Neural cell (in vitro differentiated cells): ENCODE measurements at regions not wholly inside any gene's neighbourhood (a gene's known extent, or its start where the extent isn't known, plus 50 kb on each side); places are given as distances from the start of the nearest gene placed in this dataset.

Experiments used
- H2AFZ ChIP-seq: fragments of 200-600, 300-800 bp; sonication (generic), shearing (Covaris generic); 2 replicates; pipeline ENCODE4 v1.6.0; 2014; ENCODE audit warnings: low read depth, mild to moderate bottlenecking, antibody characterized with exemption, low read length, moderate library complexity
- H3F3A ChIP-seq: fragments of 200-600 bp; shearing (Covaris generic); 2 replicates; pipeline ENCODE4 v1.6.1; 2016; ENCODE audit warnings: mild to moderate bottlenecking, moderate library complexity, mixed read lengths, antibody characterized with exemption, low read length; ENCODE audit not compliant: insufficient read depth, poor library complexity, severe bottlenecking
- H3K27ac ChIP-seq: fragments of 200-600, 300-800 bp; sonication (generic), shearing (Covaris generic); 2 replicates; pipeline ENCODE4 v1.5.1; 2014; ENCODE audit warnings: mild to moderate bottlenecking, low read length, moderate library complexity
- H3K27me3 ChIP-seq: fragments of 300-800, 200-600 bp; sonication (generic), shearing (Covaris generic); 2 replicates; pipeline ENCODE4 v1.6.0; 2014; ENCODE audit warnings: mild to moderate bottlenecking, low read depth, low read length, moderate library complexity; ENCODE audit not compliant: insufficient read depth
- H3K36me3 ChIP-seq: fragments of 300-800, 200-600 bp; sonication (generic), shearing (Covaris generic); 2 replicates; pipeline ENCODE4 v1.5.1; 2014; ENCODE audit warnings: mild to moderate bottlenecking, antibody characterized with exemption, low read length, moderate library complexity; ENCODE audit not compliant: insufficient read depth
- H3K4me2 ChIP-seq: fragments of 300-800, 200-600 bp; sonication (generic), shearing (Covaris generic); 2 replicates; pipeline ENCODE4 v1.6.0; 2014; ENCODE audit warnings: mild to moderate bottlenecking, low read length
- H3K4me3 ChIP-seq: fragments of 300-800, 200-600 bp; sonication (generic), shearing (Covaris generic); 2 replicates; pipeline ENCODE4 v1.5.1; 2014; ENCODE audit warnings: mild to moderate bottlenecking, low read length, moderate library complexity
- H3K79me2 ChIP-seq: fragments of 200-600 bp; shearing (Covaris generic); replicated peaks from 2 replicates; pipeline ENCODE4 v1.6.0; 2014; ENCODE audit warnings: mild to moderate bottlenecking, low read length, moderate library complexity; ENCODE audit not compliant: insufficient read depth
- H3K9ac ChIP-seq: fragments of 300-800, 200-600 bp; sonication (generic), shearing (Covaris generic); 2 replicates; pipeline ENCODE4 v1.6.1; 2016; ENCODE audit warnings: mild to moderate bottlenecking, low read length, mixed read lengths
- H3K9me2 ChIP-seq: fragments of 200-600 bp; shearing (Covaris generic); 2 replicates; pipeline ENCODE4 v1.6.1; 2016; ENCODE audit warnings: mild to moderate bottlenecking, low read length, mixed read lengths; ENCODE audit not compliant: insufficient read depth
- H3K9me3 ChIP-seq: fragments of 200-600, 300-800 bp; sonication (generic), shearing (Covaris generic); 2 replicates; pipeline ENCODE4 v1.6.1; 2016; ENCODE audit warnings: mild to moderate bottlenecking, mixed run types, low read length, moderate library complexity, mixed read lengths
- H4K20me1 ChIP-seq: fragments of 200-600 bp; shearing (Covaris generic); 2 replicates; pipeline ENCODE4 v1.6.1; 2016; ENCODE audit warnings: mild to moderate bottlenecking, mixed run types; ENCODE audit not compliant: insufficient read depth
- CTCF ChIP-seq: fragments of 450-650 bp; IDR thresholded peaks from 2 replicates; pipeline ENCODE4 v1.5.1; 2014; ENCODE audit warnings: antibody characterized with exemption, mild to moderate bottlenecking, moderate library complexity; ENCODE audit not compliant: poor library complexity, severe bottlenecking
- EP300 ChIP-seq: fragments of 450-650 bp; conservative IDR thresholded peaks from 2 replicates; pipeline ENCODE4 v1.6.1; 2014; ENCODE audit warnings: antibody characterized with exemption, mild to moderate bottlenecking, moderate library complexity; ENCODE audit not compliant: poor library complexity, severe bottlenecking
- EZH2 ChIP-seq: fragments of 200-600, 300-800 bp; shearing (Covaris generic), sonication (generic); IDR thresholded peaks from 2 replicates; pipeline ENCODE4 v1.6.1; 2014; ENCODE audit warnings: antibody characterized with exemption, low read length, borderline replicate concordance, mild to moderate bottlenecking; ENCODE audit not compliant: insufficient read depth, poor library complexity, severe bottlenecking
- MXI1 ChIP-seq: fragments of 450-650 bp; conservative IDR thresholded peaks from 2 replicates; pipeline ENCODE4 v1.6.1; 2014; ENCODE audit warnings: antibody characterized with exemption, mild to moderate bottlenecking; ENCODE audit not compliant: poor library complexity, severe bottlenecking
- POLR2AphosphoS5 ChIP-seq: IDR thresholded peaks from 2 replicates; pipeline ENCODE4 v1.6.1; 2012
- RAD21 ChIP-seq: fragments of 450-650 bp; conservative IDR thresholded peaks from 2 replicates; pipeline ENCODE4 v1.6.1; 2014; ENCODE audit warnings: antibody characterized with exemption, mild to moderate bottlenecking, moderate library complexity
- REST ChIP-seq: IDR thresholded peaks from 2 replicates; pipeline ENCODE4 v1.6.1; 2012; ENCODE audit warnings: borderline replicate concordance
- SMC3 ChIP-seq: fragments of 450-650 bp; conservative IDR thresholded peaks from 2 replicates; pipeline ENCODE4 v1.6.1; 2014; ENCODE audit warnings: antibody characterized with exemption, mild to moderate bottlenecking, moderate library complexity; ENCODE audit not compliant: poor library complexity
- TAF1 ChIP-seq: IDR thresholded peaks from 2 replicates; pipeline ENCODE4 v1.6.1; 2012; ENCODE audit warnings: low read depth

- Histone ChIP-seq H4K20me1 (no peaks in the 10 kb centered on the region), H3K9ac (no peak overlapping the region), H3K4me3 (no peak overlapping the region), H3K27me3 (no peaks in the 10 kb centered on the region), H3K27ac (no peak overlapping the region), H3K9me2 (no peaks in the 10 kb centered on the region), H3F3A (no peaks in the 10 kb centered on the region), H3K4me2 (no peak overlapping the region), H3K9me3 (no peaks in the 10 kb centered on the region), H2AFZ (no peak overlapping the region), H3K36me3 (no peaks in the 10 kb centered on the region), H3K79me2 (no peaks in the 10 kb centered on the region)
- TF ChIP-seq POLR2AphosphoS5 (no peak), RAD21 (no peak), EP300 (no peak), SMC3 (no peak), MXI1 (no peak), TAF1 (no peak), REST (no peak), CTCF (no peak), EZH2 (no peak)
Observed at GRCh38 chr12:40575987-40576386, 116.3 kb upstream of the CNTN1 start.

- TF ChIP-seq SMC3 (no peak), RAD21 (no peak), POLR2AphosphoS5 (no peak), REST (no peak), EZH2 (no peak), MXI1 (no peak), EP300 (no peak), TAF1 (no peak)
- Histone ChIP-seq H3K79me2 (no peaks in the 10 kb centered on the region), H3K9me2 (no peaks in the 10 kb centered on the region), H2AFZ (no peak overlapping the region), H3K36me3 (no peaks in the 10 kb centered on the region), H3K4me3 (no peak overlapping the region), H3K4me2 (no peak overlapping the region), H3F3A (no peaks in the 10 kb centered on the region), H3K27ac (no peak overlapping the region), H3K9me3 (no peaks in the 10 kb centered on the region), H4K20me1 (no peaks in the 10 kb centered on the region), H3K27me3 (no peaks in the 10 kb centered on the region), H3K9ac (no peak overlapping the region)
Observed at GRCh38 chr12:40577834-40578233, 114.4 kb upstream of the CNTN1 start.
